Left renal cortex interstitium (tissue), 4 donors: ENCODE measurements at regions not wholly inside any gene's neighbourhood (a gene's known extent, or its start where the extent isn't known, plus 50 kb on each side); places are given as distances from the start of the nearest gene placed in this dataset.

Experiments
- DNase-seq, 4 donors: peaks; one replicate each; pipeline ENCODE4 v3.0.0-alpha.2; 2013; ENCODE audit warnings: low read depth in 4 of 4, low spot score in 2 of 4, missing footprints in 1 of 4

DNA sequence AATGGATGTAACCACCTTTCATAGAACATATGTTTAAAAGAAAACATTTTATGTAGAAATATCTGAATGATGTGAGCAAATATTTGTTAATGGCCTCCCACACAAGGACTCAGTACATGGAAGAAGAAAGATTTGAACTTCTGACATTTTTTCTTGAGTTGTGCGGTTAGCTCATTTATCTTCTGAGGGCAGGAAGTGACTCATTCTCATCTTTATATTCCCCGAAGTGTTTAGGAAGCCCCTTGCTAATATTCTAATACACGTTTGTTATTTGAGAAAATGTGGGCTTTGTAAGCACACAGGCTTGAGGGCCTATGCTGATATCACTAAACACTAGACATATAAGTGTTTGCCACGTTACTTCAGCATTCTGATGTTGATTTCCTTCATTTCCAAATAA is 392.5 kb upstream of the PTBP2 start:
- no peak for DNase-seq

DNA sequence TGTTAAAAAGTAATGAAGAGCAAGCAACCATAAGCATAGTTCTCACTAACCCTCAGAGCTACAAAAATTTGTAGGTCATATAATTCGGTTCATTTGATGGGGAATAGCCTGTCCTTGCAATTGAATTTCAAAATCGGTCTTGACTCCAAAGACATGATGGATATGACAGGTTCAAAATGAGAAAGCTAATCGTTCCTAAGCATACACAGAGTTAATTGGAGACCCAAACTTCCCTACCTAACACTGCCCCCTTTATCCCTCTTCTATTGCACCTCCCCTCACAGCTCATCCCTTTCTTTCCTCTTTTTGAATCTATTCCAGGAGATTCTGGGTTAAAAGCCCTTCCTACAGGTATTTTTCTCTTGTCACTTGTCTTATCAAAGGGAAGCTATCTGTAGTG is 390.0 kb upstream of the PTBP2 start:
- DNase-seq: no peak

DNA sequence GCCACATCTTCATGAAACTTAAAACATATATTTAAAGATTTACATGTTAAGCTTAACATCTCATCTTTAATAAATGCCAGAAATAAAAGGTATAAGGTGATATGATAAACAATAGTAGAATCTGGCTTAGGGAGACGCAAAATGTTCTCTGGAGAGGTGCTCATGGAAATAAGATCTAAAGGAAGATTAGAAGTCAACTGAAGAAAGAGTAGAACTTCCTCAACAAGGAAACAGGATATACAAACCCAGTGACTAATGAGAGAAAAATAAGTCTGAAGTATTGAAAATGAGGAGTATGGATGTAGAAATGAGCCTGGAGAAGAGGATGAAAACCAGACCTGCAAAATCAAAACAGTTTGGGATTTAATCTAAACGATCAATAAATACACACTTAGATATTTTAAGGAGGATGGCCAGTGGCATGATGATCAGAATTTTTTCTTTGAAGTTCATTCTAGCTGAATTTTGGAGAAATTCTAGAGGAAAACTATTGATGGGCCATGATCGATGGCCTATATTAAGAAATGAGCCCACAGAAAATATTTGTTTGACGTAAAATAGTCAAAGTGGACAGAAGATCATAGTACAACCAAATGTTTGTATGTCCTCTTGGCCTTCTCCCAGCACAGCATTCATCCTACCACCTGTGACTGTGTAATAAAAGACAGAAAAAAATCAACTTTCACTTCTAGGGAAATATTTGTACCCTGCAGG is 387.9 kb upstream of the PTBP2 start:
- no peak for DNase-seq

DNA sequence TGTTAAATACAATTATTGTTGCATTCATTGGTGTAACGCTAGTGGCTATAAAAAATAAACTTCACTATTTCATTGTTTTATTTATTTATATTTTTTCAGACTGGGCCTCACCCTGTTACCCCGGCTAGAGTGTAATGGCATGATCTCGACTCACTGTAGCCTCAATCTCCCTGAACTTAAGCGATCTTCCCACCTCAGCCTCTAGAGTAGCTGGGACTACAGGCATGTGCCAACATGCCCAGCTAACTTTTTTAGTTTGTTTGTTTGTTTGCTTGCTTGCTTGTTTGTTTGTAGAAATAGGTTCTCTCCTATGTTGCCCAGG is 387.4 kb upstream of the PTBP2 start:
- no peak for DNase-seq

DNA sequence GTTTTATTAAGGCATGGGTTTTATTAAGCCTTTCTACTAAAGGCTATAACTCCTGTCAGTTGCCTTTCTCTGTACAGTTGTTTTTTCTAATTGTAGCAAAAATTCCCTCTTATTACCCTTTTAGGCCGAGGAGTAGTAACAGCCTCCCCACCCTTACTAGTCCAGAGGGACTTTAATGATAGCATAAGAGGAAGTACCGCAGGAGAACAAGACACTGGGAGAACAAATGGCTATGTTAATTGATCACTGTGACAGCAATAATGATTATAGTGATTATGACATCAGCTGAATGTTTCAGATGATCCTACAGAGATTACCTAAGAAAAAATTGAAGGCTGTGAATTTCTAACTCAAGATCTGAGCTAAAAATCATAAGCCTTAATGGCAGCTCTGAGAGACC is 383.0 kb upstream of the PTBP2 start:
- DNase-seq: no peak

DNA sequence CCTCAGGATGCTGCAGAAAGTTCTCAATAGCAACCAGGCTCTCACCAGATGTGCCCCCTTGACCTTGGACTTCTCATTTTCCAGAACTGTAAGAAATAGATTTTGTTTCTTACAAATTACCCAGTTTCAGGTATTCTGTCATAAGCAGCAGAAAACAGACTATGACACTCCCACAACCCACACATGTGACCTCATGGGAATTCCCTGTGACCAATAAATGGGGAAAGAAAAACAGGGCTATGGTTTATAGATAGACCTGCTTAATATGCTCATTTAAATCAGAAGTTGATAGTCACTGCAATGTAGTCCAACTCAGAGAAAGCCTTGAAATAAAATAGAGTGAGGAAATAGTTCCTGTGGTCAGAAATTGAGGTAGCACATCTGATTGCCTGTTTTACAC is 380.9 kb upstream of the PTBP2 start:
- DNase-seq: no peak

DNA sequence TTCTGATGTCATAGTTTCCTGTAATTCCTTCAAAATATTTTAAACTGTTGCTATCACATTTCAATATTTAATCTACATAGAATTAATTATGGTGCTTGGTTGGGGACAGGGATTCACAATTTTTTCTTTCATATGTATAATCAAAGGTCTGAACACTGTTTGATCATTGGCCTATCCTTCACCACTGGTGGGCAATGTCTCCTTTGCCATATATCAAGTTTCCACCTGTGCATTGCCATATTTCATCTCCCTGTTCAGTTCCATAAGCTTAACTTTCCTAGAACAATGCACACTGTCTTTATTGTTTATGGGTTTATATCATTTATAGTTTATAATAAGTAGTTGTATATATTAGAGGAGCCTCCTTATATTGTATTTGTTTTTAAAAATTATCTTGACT is 374.9 kb upstream of the PTBP2 start:
- no peak for DNase-seq

DNA sequence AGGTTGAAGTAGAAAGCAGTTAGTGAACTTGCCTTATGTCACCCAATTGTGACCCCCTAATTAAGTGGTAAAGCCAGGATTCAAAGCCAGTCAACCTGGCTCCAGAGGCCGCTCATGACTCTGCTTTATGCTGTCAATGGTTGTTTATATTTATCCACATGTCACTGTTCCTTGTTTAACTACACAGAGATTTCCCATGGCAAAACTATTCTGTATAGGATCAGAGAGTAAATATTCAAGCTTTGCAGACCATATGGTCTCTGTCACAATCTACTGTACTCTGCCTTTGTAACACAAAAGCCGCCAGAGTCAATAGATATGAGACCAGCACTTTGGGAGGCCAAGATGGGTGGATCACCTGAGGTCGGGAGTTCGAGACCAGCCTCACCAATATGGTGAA is 371.7 kb upstream of the PTBP2 start:
- no peak for DNase-seq

DNA sequence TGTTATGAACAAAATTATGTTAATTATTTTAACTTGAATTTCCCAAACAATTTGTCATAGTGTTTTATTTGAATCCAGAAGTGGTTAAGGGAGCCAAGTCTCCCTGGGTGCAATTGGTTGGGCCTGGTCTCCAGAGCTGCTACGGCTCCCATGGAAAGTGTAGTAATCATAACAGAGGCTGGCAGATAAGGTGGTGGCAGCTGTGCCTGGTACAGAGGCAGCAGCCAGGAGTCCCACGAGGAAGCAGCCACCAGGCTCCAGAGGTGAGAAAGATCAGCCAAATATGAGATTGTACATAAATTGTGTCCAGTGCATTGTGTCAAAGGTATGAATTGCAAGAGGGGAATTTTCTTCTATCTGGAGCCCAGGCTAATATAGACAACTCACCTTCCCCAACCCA is 368.9 kb upstream of the PTBP2 start:
- DNase-seq: no peak

DNA sequence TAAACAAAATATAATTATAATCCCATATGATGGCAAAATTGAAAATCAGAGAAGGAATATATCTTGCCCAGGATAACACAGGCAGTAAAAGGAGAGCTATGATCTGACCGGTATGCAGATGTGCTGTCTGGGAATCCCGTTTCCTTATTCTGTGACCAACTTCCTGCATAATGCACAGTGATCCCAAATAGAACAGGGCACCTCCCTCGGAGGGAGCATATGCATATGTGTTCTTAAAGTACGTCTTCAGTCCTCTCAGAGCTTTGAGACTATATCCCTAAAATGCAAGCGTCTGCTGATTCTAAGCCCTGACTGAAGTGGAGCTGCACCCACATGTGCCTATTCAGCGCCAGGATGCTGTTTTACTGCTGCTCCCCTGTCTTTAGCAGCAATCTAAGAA is 366.1 kb upstream of the PTBP2 start:
- no peak for DNase-seq

DNA sequence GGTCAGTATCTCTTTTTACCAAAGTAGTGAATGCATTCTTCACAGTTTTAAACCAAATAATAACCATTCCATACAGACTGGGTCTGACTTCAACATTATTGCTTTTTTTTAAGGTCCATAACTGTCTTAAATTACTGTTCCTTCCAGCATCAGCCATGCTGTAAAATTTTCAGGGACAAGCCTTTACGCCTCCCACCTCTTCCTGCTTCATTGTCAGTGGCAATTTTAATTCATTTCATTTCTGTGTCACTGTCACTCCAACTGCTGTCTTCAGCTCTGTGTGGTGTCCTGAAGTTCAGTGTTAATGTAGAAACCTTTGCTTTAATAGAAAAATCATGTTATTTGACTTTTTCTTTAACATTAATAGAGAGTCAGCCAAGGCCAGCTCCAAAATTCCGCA is 365.6 kb upstream of the PTBP2 start:
- no peak for DNase-seq

DNA sequence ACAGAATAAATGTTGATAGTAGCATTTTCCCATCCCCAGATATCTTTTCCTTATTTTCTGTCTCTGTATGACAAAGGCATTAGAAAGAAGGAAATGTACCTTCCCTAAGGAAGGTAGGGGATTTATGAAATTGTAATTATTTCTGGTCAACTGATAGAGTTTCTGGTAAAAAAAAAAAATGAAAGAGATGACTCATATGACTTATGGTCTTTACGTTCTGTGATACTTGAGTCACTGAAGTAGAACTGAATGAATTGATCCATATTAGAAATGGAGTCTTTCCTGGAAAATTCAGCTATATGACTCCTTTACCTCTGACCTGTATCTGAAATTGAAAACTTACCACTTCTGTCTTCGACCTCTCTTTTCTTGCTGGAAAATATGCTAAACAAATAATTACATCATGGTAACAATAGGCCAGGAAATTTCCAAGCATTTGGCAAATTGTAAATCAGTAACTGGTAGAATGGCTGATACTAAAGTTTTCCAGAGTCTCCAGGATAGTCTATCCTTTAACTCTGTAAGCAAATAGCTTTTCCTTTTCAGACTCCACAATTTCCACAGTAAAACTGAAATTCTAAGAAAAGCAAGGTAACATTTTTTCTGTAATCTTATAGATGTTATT is 364.3 kb upstream of the PTBP2 start:
- no peak for DNase-seq

DNA sequence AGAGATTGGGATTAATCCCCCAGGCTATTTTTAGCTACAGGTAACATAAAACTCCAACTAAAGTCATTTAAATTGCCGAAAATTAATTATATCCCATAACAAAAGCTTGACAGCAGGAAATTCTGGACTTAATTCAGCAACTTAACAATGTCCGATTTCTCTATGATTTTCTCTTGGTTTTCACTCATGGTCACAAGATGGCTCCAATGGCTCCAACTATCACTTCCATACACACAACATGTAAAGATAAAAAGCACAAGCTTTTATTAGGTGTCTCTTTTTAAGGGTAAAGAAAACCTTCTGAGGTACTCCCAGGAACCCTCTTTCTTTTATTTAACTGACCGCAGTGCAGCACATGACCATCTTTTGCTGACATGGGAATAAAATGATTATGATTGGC is 363.5 kb upstream of the PTBP2 start:
- DNase-seq: no peak

DNA sequence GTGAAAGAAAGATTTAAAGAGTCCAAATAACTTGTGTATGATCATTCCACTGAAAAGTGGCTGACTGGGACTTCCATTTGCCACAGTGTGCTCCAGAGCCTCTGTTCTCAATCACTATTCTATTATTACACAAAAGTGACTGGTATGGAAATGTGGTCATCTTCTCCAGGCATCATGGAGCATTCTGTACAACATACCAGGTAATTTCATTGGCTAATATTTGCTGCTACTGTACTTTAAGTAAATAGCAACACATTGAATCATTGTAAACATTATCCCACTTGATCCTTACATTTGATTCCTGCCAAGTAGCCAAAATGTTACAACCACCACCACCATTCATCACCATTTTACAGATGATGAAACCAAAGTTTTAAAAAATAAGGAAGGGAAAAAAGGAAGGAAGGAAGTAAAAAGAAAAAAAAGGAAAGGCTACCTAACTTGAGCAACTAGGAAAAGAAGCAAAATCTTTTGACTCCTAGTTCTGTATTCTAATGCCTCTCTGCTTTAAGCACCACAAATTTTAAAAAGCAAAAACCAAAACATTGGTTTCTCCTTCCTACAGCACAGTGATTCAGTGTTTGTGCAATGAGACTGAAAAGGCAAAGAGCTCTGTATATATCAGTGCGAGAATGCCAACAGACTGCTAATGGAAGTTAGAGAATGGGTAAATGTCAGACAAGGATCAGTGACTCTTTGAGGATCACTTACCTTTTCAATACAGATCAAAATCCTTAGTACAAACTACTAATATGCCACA is 361.4 kb upstream of the PTBP2 start:
- no peak for DNase-seq

DNA sequence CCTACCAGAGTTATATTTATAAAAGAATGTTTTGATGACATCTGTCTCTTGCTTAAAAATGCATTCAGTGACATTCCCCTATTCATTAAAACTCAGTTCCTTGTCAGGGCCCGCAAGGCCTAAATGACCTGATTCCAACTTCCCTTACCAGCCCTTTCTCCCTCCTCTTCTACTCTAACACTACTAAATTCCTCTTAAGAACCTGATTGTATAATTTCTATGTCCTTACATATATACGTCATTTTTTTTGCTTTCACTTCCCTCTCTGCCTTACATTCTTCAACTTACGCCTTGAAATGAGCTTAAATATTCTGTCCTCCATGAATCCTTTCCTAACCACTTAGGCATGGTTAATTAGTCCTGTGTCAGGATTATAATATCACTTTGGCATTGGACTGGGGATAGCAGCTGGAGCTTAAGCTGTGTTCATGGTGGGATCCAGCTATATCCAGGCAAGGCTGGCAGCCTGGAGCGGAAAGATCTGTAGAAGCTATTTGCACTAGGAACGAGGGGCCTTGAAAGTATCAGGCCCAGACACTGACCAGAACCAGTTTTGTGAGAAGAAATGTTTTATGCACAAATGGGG is 360.2 kb upstream of the PTBP2 start:
- DNase-seq: no peak

DNA sequence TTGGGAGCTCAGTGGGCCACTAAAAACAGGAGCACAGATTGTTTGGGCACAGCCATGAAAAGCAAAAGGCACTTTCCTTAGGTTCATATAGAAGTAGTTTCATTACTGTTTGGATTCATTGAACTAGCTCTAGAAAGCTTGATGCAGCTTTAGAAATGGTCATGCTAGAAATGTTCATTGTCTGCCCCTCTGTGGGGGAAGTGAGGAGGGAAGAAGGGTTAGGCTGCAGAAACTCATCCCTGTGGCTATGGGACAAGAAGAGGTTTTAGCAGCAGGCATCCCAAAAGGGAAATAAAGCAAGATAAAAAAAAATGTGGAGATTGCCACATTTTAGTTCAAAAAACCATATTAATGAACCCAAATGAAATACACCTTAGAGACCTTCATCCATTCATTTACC is 359.6 kb upstream of the PTBP2 start:
- DNase-seq: no peak

DNA sequence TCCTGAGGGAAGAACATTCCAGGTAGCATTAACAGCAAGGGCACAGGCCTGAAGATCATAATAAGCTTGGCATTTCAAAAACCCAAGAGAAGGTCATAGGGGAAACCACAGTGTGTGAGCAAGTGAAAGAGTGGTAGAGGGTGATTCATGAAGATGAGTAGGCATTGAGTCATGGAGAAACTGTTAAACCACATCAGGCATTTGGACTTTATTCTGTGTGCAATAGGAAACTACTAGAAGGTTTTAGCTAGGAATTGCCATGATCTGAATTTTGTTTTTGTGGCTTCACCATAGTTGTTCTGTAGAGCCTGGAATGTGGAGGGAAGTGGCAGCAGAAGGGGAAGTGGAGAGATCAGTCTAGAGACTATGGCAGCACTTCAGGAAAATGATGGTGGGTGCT is 359.0 kb upstream of the PTBP2 start:
- DNase-seq: no peak

DNA sequence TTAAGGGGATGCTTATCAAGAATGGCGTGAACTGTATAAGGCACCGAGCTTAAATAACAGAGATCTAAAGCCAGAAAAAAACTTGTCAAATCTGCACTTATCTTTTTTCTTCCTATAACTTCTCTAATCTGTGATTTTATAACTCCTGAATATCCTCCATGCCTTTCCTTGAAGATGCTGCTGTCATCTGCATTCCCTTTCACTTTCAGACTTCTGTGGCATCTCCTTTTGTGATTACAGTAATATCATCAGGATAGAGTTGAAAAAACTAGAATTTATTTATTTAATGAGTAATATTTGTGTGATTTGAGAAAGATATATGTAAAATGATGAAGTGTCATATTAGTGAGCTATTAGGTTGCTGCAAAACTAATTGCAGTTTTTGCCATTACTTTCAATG is 357.8 kb upstream of the PTBP2 start:
- DNase-seq: no peak

DNA sequence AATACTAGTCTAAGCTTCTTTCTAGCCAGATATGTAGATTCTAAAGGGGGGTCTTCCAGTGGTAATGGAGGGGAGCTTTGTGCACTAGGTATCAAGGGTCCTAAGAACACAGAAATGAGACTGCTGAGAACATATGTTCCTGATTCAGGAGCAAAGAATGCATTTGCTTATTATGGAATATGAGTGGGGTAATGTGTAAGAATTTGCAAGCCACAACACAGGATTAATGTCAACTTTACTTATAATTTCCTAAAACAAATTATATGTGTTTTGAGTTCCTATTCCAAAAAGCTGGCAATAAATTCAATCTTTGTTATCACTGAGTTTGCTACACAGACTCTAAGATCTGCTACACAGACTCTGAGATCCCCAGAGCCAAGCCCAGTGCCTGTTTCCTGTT is 357.0 kb upstream of the PTBP2 start:
- no peak for DNase-seq

DNA sequence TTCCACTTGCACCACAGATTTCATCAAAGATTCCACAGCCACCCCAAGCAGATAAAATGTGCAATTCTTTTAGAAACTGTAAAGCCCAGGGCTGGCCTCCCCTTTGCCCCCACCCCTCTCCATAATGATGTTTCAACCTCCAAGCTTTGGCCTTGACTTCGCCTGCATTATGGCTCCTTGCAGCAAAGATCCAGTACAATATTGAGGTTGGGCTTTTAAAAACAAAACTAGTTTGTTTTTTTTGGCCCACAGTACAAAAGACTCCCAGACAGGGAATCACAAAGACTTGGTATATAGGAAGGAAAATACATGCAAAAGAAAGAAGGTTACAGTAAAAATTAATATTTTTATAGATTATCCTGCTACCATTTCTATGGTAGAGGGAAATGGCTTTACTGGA is 356.5 kb upstream of the PTBP2 start:
- peak in 1 of 4 donors; percentile 15 for DNase-seq

DNA sequence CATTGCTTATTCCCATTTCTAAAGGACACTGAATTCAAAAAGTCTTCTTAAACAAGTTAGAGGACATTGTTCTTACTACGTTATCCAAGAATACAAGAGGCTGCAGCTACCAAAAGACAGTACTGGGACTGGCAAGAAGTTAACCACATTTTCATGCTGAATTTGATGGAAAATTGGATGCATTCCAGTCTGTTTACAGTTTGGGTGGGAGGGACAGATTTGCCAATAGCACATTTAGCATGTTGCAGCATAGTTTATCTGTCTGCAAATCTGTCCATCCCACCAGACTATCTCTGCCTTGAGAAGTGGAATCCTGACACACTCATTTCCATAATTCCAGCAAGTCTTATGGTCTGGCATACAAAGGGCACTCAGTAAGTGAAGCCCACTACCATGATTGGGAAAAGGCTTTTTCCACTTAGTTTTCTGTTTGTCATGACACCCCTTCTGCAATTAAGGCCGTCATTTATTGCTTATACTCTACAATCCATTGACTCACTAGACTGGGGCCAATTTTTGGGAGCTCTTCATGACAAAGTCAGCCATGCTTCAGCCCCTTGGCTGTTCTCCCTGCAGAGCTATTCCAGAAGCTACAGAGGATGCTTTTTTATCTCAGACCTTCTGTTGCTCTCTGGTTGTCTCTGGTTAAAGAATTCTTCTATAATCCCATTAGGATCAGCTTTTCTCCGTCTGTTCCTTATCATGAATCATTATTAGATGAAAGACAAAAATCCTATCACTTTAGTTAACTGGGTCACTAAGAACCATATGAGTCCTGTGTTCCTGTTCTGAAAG is 355.8 kb upstream of the PTBP2 start:
- no peak for DNase-seq
